ENCODE measurements at regions not wholly inside any gene's neighbourhood (a gene's known extent, or its start where the extent isn't known, plus 50 kb on each side); places are given as distances from the start of the nearest gene placed in this dataset.

- no peak for DNase-seq (ENCODE audit: low read depth)
Measured at GRCh38 chr6:44608175-44608574, 220.7 kb downstream of the CDC5L start.

GRCh38 chr6:44609051-44609612 lies 221.6 kb downstream of the CDC5L start:
- no peak for DNase-seq (ENCODE audit: low read depth)

GRCh38 chr6:44614396-44614795 lies 226.9 kb downstream of the CDC5L start:
- no peak for DNase-seq (ENCODE audit: low read depth)

- no peak for DNase-seq (ENCODE audit: low read depth)
Measured at GRCh38 chr6:44615621-44616020, 228.1 kb downstream of the CDC5L start.

- DNase-seq (ENCODE audit: low read depth) = no peak
Measured at GRCh38 chr6:44617416-44617815, 229.9 kb downstream of the CDC5L start.

- no peak for DNase-seq (ENCODE audit: low read depth)
Measured at GRCh38 chr6:44618371-44618770, 230.9 kb downstream of the CDC5L start.

DNA sequence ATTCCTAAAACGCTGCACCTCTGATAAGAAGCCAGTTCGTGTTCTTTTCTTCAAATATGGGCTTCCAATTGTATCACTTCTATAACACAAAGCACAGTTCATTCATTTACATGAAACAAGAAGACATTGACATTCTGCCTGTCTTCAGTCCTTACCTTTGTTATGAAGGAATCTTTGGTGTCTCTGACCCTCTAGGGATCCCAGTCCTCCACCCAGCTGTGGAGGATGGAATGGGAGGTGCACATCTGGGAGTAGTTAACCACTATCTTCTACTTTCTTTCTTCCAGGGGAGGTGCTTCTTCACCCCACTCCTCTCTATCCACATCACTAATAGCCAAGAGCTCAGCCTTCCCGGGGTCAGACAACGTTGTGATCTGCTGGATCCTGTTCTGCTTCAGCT lies 233.4 kb downstream of the CDC5L start:
- DNase-seq (ENCODE audit: low read depth) = no peak

GRCh38 chr6:44621846-44622245 lies 234.3 kb downstream of the CDC5L start:
- DNase-seq (ENCODE audit: low read depth) = no peak

DNA sequence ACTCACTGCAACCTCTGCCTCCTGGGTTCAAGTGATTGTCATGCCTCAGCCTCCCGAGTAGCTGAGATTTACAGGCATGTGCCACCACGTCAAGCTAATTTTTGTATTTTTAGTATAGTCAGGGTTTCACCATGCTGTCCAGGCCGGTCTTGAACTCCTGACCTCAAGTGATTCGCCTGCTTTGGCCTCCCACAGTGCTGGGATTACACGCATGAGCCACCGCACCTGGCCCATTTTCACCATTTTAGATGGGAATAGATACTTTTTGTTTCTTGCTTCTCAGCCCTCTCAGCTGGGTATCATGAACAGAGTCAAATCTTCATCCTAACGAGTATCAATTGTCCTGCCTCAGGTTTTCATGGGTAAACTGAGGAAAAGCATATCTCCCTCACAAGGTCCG lies 235.0 kb downstream of the CDC5L start:
- no peak for DNase-seq (ENCODE audit: low read depth)

DNA sequence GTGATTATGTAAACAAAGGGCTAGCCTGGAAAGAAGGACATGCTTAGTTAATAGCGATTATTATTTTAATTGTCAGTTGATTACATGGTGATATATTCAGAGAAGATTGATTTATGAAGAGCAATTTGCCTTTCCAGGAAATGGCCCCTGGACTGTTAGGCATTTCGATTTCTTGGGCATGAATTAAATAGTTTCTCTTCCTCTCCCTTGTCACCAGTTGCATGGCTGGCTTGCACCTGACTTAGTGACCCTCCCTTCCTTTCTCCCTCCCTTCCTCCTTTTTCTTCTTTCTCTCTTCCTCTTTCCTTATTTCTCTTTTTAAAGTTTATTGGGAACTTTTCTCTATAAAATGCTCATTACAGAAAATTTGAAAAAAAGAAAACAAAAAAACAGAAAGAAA lies 235.4 kb downstream of the CDC5L start:
- no peak for DNase-seq (ENCODE audit: low read depth)

DNA sequence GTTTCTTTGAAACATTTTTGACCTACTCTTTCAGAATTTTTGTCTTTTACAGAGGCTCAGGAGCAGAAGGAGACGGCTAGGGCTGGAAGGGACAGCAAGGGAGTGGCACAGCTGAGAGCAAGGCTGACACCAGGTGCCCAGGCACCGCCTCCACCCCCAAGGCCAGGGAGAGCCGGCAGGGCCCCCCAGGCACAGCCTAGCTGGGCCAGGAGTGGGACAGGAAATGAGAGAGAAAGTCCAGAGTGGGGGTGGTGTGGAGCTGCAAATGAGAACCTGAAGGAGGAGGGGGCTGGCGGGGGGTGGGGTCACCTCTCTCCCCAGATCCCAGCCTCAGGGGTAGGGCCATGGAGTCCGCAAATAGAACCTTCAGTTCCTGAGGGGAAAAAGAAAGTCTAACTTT lies 236.7 kb downstream of the CDC5L start:
- DNase-seq (ENCODE audit: low read depth) = no peak

DNA sequence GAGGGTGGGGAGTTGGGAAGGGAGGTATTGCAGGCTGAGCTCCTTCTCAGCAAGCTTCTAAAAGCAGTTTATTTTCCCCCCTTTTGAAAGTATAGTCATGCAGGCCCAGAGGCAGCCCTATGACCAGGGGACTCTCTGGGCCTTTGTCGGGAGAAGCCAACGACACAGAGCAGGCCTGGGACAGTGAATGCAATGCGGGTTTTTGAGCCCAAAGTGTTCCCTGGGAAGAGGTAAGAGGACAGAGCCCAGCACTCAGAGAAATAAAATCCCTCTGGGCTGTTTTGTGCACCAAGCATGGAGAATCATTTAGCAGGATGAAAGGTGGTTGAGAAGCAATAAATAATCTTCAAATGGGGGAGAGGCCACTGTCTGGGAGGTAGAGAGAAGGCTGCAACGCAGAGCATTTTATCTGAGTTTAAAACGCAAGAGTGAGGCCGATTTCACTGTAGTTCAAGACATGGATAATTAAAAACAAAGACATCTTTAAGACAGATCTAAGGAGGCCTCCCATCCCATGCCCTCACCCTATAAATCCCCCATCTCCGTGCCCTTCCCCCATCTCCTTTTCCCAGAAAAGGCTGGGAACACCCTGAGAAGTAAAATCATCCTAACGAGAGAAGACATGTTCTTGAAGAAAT lies 237.5 kb downstream of the CDC5L start:
- no peak for DNase-seq (ENCODE audit: low read depth)

DNA sequence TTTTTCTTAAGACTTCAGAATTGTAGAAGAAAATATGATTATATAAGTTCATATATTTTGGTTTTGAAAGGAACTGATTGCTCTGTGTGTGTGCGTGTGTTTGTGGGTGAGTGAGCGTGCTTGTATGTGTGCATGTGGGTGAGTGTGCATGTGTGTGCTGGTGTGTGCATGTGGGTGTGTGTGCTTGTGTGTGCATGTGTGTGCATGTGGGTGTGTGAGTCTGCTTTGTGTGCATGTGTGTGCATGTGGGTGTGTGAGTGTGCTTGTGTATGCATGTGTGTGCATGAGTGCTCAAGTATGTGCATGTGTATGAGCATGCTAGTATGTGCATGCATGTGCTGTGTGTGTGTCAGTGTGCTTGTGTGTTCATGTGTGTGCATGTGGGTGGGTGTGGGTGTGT lies 238.5 kb downstream of the CDC5L start:
- DNase-seq (ENCODE audit: low read depth) = no peak

DNA sequence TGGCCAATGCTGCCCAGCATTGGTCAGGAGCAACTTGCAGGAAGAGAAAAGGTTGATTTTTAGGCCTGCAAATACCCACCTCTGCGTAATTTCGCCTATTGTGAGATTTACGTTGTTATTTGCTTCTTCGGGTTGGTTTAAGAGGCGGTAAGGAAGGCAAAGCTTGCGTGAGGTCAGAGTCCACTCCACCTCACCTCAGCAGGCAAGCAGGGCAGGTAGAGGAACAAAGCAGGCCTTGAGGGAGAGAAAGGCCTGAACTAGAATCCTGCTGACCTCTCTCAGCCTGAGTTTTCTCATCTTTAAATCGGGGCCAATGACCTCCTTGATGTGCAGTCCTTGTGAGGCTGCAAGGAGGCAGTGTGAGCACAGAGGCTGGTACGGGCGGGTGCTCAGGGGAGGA lies 239.1 kb downstream of the CDC5L start:
- DNase-seq (ENCODE audit: low read depth) = no peak

DNA sequence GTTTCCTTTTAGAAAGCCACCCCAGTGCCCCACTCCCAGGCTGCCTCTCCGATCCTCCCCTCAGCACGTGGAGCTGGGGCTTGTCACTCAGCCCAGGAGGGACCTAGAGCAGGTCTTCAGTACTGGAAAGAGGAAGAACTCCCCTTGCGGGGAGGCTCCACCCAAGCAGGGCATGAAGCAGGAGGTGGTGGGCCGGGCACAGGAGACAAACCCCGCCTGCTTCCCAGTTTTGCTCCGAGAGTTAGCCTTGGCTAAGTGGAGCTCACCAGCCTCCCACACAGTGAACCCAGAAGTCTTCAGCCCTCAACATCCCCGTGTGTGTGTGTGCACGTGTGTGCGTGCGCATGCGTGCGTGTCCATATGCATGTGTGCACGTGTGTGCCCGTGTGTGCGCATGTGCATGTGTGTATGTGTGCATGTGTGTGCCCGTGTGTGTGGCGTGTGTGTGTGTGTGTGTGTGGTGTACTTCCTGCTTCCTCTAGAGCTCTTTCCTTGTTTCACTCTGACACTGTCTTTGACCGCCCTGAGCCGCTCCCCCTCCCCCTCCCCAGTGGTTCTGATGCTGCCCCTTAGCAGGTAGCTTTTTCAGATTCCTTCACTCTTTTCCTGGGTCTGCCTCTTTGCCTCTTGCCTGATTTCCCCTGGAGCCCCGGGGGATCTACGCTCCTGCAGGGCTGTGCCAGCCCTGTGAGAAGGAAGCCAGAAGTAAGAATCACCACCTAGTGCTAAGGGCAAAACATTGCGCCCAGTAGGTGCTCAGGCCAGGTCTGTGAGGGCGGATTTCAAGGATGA lies 239.8 kb downstream of the CDC5L start:
- DNase-seq (ENCODE audit: low read depth) = no peak

GRCh38 chr6:44627883-44628271 lies 240.4 kb downstream of the CDC5L start:
- DNase-seq (ENCODE audit: low read depth) = no peak

DNA sequence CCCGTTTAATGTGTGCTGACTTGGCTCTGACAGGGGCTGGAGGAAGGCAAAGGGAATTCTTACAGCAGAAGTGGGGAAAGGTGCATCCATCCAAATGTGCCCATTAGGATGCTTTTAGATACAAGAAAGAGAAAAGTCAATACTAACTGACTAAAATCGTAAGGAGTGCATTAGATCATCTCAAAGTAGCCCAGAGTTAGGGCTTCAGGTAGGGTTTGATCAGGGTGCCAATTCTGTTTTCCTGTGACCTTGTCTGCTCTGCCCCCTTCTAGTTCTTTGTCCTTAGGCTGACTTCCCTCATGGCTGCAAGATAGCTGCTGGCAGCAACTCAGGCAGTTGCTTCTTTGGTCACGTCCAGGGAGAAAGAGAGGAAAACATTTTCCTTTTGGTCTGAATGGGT lies 240.8 kb downstream of the CDC5L start:
- DNase-seq (ENCODE audit: low read depth) = no peak

GRCh38 chr6:44629636-44630035 lies 242.1 kb downstream of the CDC5L start:
- no peak for DNase-seq (ENCODE audit: low read depth)

DNA sequence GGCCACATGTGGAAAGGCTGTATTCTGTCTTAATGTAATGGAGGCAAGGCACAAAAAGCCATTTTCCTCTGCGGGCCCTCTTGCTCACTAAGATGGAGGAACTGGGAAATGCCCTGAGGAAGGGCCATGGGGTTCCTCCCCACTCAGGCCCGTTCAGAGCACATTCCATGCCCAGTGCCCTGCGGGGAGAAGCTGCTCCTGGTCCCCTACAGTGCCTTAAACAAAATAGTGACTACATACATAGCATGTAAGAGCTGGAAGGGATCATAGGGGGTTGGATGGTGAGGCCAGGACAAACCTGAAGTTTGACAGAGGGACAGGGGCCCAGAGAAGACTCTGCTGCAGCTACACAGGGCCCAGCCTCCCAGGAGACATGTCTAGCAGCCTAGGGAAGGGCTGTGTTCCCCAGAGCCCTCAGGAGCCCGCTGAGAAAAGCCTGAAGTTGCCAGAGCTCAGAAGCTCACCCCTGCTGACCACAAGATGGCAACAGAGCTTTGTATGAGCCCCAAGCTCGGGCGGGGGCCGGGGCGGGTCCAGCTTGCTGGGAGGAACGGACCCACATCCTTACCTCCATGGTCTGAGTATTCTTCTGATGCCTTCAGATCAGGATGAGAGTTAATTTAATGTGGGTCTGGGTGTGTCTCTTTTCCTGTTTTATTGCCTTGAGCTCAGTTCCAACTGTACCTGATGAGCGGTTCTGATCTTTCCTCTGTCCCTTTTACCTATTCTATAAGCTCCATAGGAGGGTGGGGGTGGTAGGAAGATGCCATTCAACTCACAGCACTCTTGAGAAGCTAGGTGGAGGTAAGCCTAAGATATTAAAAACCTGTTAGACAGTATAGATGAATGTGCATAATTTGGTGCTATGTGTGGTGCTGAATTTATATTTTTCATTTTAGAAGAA lies 242.9 kb downstream of the CDC5L start:
- no peak for DNase-seq (ENCODE audit: low read depth)

- no peak for DNase-seq (ENCODE audit: low read depth)
Measured at GRCh38 chr6:44631968-44632367, 244.5 kb downstream of the CDC5L start.

DNA sequence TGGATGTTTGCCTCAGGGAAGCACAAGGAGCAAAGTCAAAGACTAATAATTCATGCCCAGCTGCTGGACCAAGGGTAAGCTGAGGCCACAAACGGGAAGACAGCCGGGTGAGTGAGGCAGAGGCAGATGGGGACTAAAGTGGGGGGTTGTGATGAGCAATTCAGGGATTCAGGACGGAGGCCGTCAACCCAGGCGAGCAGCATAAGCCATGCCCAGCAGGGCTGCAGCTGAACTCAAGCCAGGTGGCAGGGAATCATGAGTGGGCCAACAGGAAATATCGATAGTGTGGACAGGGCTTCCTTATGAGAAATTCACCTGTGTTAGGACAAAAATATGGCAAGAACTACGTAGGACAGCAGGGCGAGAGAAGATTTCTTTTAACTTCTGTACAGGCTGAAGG lies 246.8 kb downstream of the CDC5L start:
- no peak for DNase-seq (ENCODE audit: low read depth)

DNA sequence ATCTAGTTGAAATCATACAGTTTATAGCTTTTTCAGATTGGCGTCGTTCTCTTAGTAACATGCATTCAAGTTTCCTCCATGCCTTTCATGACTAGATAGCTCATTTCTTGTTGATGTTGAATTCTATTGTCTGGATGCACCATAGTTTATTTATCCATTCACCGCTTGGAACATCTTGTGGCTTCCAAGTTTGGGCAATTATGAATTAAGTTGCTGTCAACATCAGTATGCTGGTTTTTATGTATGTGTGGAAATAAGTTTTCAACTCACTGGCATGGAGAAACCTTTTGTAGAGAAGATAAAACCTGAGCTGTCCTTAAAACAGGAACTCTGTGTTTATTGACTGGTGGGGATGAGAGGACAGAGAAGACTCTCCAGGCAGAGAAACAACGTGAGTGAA lies 248.0 kb downstream of the CDC5L start:
- DNase-seq (ENCODE audit: low read depth) = no peak

Data from activated T-helper 1 cell treated with Interleukin-2 at 50 U/mL for 16 hours (primary cell).